MM.1S (cell line): ENCODE measurements at regions not wholly inside any gene's neighbourhood (a gene's known extent, or its start where the extent isn't known, plus 50 kb on each side); places are given as distances from the start of the nearest gene placed in this dataset.
A peak's percentile ranks its signal among the peaks of the same experiment; 100 is the strongest.

Experiments
- DNase-seq: peaks from one replicate; pipeline ENCODE4 v3.0.0-alpha.2; 2015
- H2AFZ ChIP-seq: fragments of 300-600 bp; sonication (generic); 2 replicates; pipeline ENCODE4 v1.6.0; 2016; ENCODE audit warnings: antibody characterized with exemption, low read length
- H3F3A ChIP-seq: fragments of 300-600 bp; sonication (generic); 2 replicates; pipeline ENCODE4 v1.6.1; 2016; ENCODE audit warnings: mild to moderate bottlenecking, antibody characterized with exemption, low read length, moderate library complexity, mixed read lengths; ENCODE audit not compliant: insufficient read depth
- H3K27ac ChIP-seq: fragments of 300-600 bp; sonication (generic); 2 replicates; pipeline ENCODE4 v1.5.1; 2016; ENCODE audit warnings: mild to moderate bottlenecking, low read length
- H3K27me3 ChIP-seq: fragments of 300-600 bp; sonication (generic); replicated peaks from 2 replicates; pipeline ENCODE4 v1.6.0; 2016; ENCODE audit warnings: low read length; ENCODE audit not compliant: insufficient read depth
- H3K36me3 ChIP-seq: fragments of 300-600 bp; sonication (generic); replicated peaks from 2 replicates; pipeline ENCODE4 v1.6.1; 2016; ENCODE audit warnings: mild to moderate bottlenecking, low read length, mixed read lengths; ENCODE audit not compliant: insufficient read depth
- H3K4me1 ChIP-seq: fragments of 300-600 bp; sonication (generic); 2 replicates; pipeline ENCODE4 v1.6.1; 2016; ENCODE audit warnings: low read length, mixed read lengths
- H3K4me2 ChIP-seq: fragments of 300-600 bp; sonication (generic); 2 replicates; pipeline ENCODE4 v1.6.0; 2016; ENCODE audit warnings: low read depth, low read length
- H3K4me3 ChIP-seq: fragments of 300-600 bp; sonication (generic); 2 replicates; pipeline ENCODE4 v1.5.1; 2016; ENCODE audit warnings: low read length, mixed read lengths
- H3K79me2 ChIP-seq: fragments of 300-600 bp; sonication (generic); 2 replicates; pipeline ENCODE4 v1.6.1; 2016; ENCODE audit warnings: mixed run types, low read length, mixed read lengths
- H3K9ac ChIP-seq: fragments of 300-600 bp; sonication (generic); 2 replicates; pipeline ENCODE4 v1.6.1; 2016; ENCODE audit warnings: low read length, mixed read lengths
- H3K9me2 ChIP-seq: fragments of 300-600 bp; sonication (generic); replicated peaks from 2 replicates; pipeline ENCODE4 v1.6.1; 2016; ENCODE audit warnings: mild to moderate bottlenecking, low read length, mixed read lengths; ENCODE audit not compliant: insufficient read depth
- H3K9me3 ChIP-seq: fragments of 300-600 bp; sonication (generic); replicated peaks from 2 replicates; pipeline ENCODE4 v1.6.1; 2016; ENCODE audit warnings: mild to moderate bottlenecking, low read length, mixed read lengths; ENCODE audit not compliant: insufficient read depth
- H4K20me1 ChIP-seq: fragments of 300-600 bp; sonication (generic); 2 replicates; pipeline ENCODE4 v1.6.1; 2016; ENCODE audit warnings: mild to moderate bottlenecking, low read length, moderate library complexity, mixed read lengths; ENCODE audit not compliant: insufficient read depth
- EZH2 ChIP-seq: fragments of 300-600 bp; sonication (generic); optimal IDR thresholded peaks from 2 replicates; pipeline ENCODE3; 2017; ENCODE audit warnings: low read depth, mild to moderate bottlenecking, antibody characterized with exemption, low read length, mixed read lengths
- EZH2phosphoT487 ChIP-seq: fragments of 300-600 bp; sonication (generic); IDR thresholded peaks from 2 replicates; pipeline ENCODE4 v1.6.1; 2018; ENCODE audit warnings: antibody characterized with exemption, low read length
- TF ChIP-seq, protein P1 (sequence below): fragments of 300-600 bp; sonication (generic); IDR thresholded peaks from 2 replicates; pipeline ENCODE4 v1.5.1; 2016; ENCODE audit warnings: antibody characterized with exemption, low read length, mixed read lengths

DNA sequence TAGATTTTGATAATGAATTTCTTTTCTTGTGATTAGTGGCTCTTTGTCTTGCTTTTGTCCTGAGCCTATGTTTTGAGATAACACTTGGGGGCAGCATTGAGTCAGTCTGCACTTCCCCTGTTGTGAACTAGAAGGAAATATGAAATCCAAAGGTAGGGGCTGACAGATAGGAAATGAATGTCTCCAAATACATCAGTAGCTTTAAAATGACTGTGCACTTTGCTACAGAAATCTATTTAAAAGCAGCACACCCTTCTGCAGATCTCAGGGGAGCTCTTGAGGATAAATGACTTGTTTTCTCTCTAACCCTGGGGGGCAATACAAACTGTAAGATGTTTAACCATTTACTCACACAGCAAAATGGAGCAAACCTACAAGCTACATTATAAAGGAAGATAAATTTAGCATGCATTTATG lies 176.0 kb upstream of the MYO3A start:
- Histone ChIP-seq H3K9ac (no peak overlapping the region), H3K4me2 (no peak overlapping the region), H4K20me1 (no peaks in the 10 kb centered on the region), H3K4me1 (no peaks in the 10 kb centered on the region), H3K9me2 (no peaks in the 10 kb centered on the region), H3K79me2 (no peaks in the 10 kb centered on the region), H3F3A (no peaks in the 10 kb centered on the region), H3K9me3 (no peaks in the 10 kb centered on the region), H3K36me3 (no peaks in the 10 kb centered on the region), H3K27ac (no peak overlapping the region), H2AFZ (no peak overlapping the region), H3K4me3 (no peak overlapping the region), H3K27me3 (no peaks in the 10 kb centered on the region)
- DNase-seq = peak; percentile 50
- no peak for TF ChIP-seq EZH2phosphoT487
- TF ChIP-seq, protein P1, sequence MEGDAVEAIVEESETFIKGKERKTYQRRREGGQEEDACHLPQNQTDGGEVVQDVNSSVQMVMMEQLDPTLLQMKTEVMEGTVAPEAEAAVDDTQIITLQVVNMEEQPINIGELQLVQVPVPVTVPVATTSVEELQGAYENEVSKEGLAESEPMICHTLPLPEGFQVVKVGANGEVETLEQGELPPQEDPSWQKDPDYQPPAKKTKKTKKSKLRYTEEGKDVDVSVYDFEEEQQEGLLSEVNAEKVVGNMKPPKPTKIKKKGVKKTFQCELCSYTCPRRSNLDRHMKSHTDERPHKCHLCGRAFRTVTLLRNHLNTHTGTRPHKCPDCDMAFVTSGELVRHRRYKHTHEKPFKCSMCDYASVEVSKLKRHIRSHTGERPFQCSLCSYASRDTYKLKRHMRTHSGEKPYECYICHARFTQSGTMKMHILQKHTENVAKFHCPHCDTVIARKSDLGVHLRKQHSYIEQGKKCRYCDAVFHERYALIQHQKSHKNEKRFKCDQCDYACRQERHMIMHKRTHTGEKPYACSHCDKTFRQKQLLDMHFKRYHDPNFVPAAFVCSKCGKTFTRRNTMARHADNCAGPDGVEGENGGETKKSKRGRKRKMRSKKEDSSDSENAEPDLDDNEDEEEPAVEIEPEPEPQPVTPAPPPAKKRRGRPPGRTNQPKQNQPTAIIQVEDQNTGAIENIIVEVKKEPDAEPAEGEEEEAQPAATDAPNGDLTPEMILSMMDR = peak; percentile 76

DNA sequence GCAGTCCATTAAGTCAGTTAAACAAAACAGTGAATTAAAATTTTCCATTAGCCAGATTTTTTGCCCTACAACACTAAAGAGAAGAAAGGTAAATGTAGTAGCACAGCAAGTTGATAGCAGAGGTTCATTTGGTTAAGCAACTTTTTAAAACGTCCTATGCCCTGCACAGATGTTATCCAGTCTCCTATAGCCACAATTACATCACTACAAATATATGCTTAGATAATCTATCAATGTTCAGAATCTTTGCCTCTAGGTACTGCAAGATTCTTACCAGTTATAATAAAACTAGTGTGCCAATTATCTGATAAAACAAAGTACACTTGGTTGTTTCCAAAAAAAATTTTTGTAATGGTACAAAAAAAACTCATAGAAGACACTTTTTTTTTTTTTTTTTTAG lies 175.5 kb upstream of the MYO3A start:
- Histone ChIP-seq H3K36me3 (no peaks in the 10 kb centered on the region), H4K20me1 (no peaks in the 10 kb centered on the region), H3K4me1 (no peaks in the 10 kb centered on the region), H3K9ac (no peak overlapping the region), H3K9me3 (no peaks in the 10 kb centered on the region), H3K27me3 (no peaks in the 10 kb centered on the region), H2AFZ (no peak overlapping the region), H3K4me2 (no peak overlapping the region), H3F3A (no peaks in the 10 kb centered on the region), H3K9me2 (no peaks in the 10 kb centered on the region), H3K79me2 (no peaks in the 10 kb centered on the region), H3K27ac (no peak overlapping the region), H3K4me3 (no peak overlapping the region)
- TF ChIP-seq EZH2phosphoT487 (no peak), EZH2 (no peak)
- TF ChIP-seq, protein P1 = no peak
- DNase-seq = no peak

DNA sequence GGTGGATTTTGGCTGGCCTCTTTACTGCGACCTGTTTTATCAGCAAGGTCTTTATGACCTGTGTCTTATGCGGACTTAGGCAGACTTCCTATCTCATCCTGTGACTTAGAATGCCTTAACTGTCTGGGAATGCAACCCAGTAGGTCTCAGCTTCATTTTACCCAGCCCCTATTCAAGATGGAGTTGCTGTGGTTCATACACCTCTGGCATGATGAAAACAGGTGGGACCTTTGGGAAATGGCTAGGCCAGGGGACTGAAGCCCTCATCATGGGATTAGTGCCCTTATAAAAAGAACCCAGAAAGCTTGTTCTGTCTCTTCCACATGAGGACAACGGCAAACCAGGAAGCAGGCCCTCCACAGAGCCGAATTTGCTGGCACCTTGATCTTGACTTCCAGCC lies 172.1 kb upstream of the MYO3A start:
- Histone ChIP-seq H3K9ac (no peak overlapping the region), H3K27ac (no peak overlapping the region), H3K27me3 (no peaks in the 10 kb centered on the region), H3K79me2 (no peaks in the 10 kb centered on the region), H4K20me1 (no peaks in the 10 kb centered on the region), H3K4me2 (no peak overlapping the region), H3K36me3 (no peaks in the 10 kb centered on the region), H3F3A (no peaks in the 10 kb centered on the region), H3K4me1 (no peaks in the 10 kb centered on the region), H3K9me3 (no peaks in the 10 kb centered on the region), H2AFZ (no peak overlapping the region), H3K9me2 (no peaks in the 10 kb centered on the region), H3K4me3 (no peak overlapping the region)
- DNase-seq = no peak
- TF ChIP-seq, protein P1 = no peak
- no peak for TF ChIP-seq EZH2phosphoT487
- TF ChIP-seq EZH2 = no peak
